ENCODE measurements at regions not wholly inside any gene's neighbourhood (a gene's known extent, or its start where the extent isn't known, plus 50 kb on each side); places are given as distances from the start of the nearest gene placed in this dataset.

- POLR2A ChIA-PET, result no interaction called here
Observed at GRCh38 chr4:38194047-38194602, 233.9 kb downstream of the PTTG2 start.

GRCh38 chr4:38195486-38195885 lies 235.3 kb downstream of the PTTG2 start:
- CTCF ChIA-PET, result no interaction called here
- no peaks in the 10 kb centered on the region for H3K9me3 Mint-ChIP-seq (ENCODE audit: insufficient read depth)
- H3K4me3 ChIP-seq (ENCODE audit: control extremely low read depth in 1 of 5, extremely low read depth in 1 of 5, insufficient read depth in 1 of 5, low read depth in 2 of 5, low read length in 4 of 5), result no peak overlapping the region

More at GRCh38 chr4:38194047-38194602, 233.9 kb downstream of the PTTG2 start:
- Histone ChIP-seq H3K27me3 (replicated peaks in 1 of 4; ENCODE audit: control extremely low read depth in 1 of 4, control insufficient read depth in 3 of 4, insufficient read depth in 4 of 4, low read length in 3 of 4) (peaks cover 0 to 5% (median 0%) of the 10 kb centered on the region in 4 experiments), H3K4me3 (ENCODE audit: control extremely low read depth in 1 of 5, extremely low read depth in 1 of 5, insufficient read depth in 1 of 5, low read depth in 2 of 5, low read length in 4 of 5) (no peak overlapping the region), H3K36me3 (replicated peaks in 1 of 2; ENCODE audit: control extremely low read depth in 1 of 2, control insufficient read depth in 1 of 2, extremely low read depth in 1 of 2, insufficient read depth in 2 of 2, low read length in 1 of 2) (no peaks in the 10 kb centered on the region), H3K4me2 (replicated peaks; ENCODE audit: low read depth, low read length, poor library complexity, severe bottlenecking) (no peak overlapping the region), H3K79me2 (ENCODE audit: control insufficient read depth, insufficient read depth, low read length) (no peaks in the 10 kb centered on the region), H3K4me1 (ENCODE audit: control insufficient read depth in 2 of 2, insufficient read depth in 2 of 2, low read length in 2 of 2) (no peaks in the 10 kb centered on the region), H3K9me3 (ENCODE audit: control extremely low read depth in 1 of 3, control insufficient read depth in 2 of 3, insufficient read depth in 1 of 3, low read length in 2 of 3) (peaks cover 0 to 4% (median 3%) of the 10 kb centered on the region in 3 donors), H3K27ac (ENCODE audit: low read length in 2 of 2) (no peak overlapping the region), H4K20me1 (ENCODE audit: control insufficient read depth, insufficient read depth, low read length, poor library complexity, severe bottlenecking) (no peaks in the 10 kb centered on the region), H2AFZ (ENCODE audit: insufficient read depth, low read depth, low read length, poor library complexity, severe bottlenecking) (no peak overlapping the region), H3K9ac (ENCODE audit: low read length) (no peak overlapping the region)
- 37% methylated on average over 2 of the region's 2 CpGs for WGBS (ENCODE audit: insufficient coverage)
- CTCF ChIA-PET, result interaction anchor here (1.0 to 2.5 kb wide), 3 partner anchors 14 to 481 kb away, joined by 3 to 9 read pairs (median 6); no protein-coding TSS in a partner anchor
- Mint-ChIP-seq H3K4me1 (no peaks in the 10 kb centered on the region), H3K27ac (no peak overlapping the region), H3K4me3 (no peak overlapping the region), H3K27me3 (peaks cover 17% of the 10 kb centered on the region), H3K9me3 (ENCODE audit: insufficient read depth) (no peaks in the 10 kb centered on the region)
- TF ChIP-seq, protein P1, sequence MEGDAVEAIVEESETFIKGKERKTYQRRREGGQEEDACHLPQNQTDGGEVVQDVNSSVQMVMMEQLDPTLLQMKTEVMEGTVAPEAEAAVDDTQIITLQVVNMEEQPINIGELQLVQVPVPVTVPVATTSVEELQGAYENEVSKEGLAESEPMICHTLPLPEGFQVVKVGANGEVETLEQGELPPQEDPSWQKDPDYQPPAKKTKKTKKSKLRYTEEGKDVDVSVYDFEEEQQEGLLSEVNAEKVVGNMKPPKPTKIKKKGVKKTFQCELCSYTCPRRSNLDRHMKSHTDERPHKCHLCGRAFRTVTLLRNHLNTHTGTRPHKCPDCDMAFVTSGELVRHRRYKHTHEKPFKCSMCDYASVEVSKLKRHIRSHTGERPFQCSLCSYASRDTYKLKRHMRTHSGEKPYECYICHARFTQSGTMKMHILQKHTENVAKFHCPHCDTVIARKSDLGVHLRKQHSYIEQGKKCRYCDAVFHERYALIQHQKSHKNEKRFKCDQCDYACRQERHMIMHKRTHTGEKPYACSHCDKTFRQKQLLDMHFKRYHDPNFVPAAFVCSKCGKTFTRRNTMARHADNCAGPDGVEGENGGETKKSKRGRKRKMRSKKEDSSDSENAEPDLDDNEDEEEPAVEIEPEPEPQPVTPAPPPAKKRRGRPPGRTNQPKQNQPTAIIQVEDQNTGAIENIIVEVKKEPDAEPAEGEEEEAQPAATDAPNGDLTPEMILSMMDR (IDR thresholded peaks at IDR 0.05), result no peak
- TF ChIP-seq EZH2 (IDR thresholded peaks at IDR 0.05; ENCODE audit: borderline replicate concordance, insufficient read depth, low read depth, low read length, poor library complexity, severe bottlenecking), result no peak
- intact Hi-C loops (cut with micrococcal nuclease), result no loop called here
- ATAC-seq (ENCODE audit: low read depth), result no peak
- no peak for DNase-seq

More at GRCh38 chr4:38195486-38195885, 235.3 kb downstream of the PTTG2 start:
- 77% methylated on average over 3 of the region's 3 CpGs for WGBS (ENCODE audit: insufficient coverage)
- ATAC-seq (ENCODE audit: low read depth) (no peak), DNase-seq (no peak)
- Histone ChIP-seq H3K27ac (ENCODE audit: low read length in 2 of 2) (no peak overlapping the region), H2AFZ (ENCODE audit: insufficient read depth, low read depth, low read length, poor library complexity, severe bottlenecking) (no peak overlapping the region), H3K9me3 (ENCODE audit: control extremely low read depth in 1 of 3, control insufficient read depth in 2 of 3, insufficient read depth in 1 of 3, low read length in 2 of 3) (peaks cover 0 to 4% (median 3%) of the 10 kb centered on the region in 3 donors), H3K4me1 (ENCODE audit: control insufficient read depth in 2 of 2, insufficient read depth in 2 of 2, low read length in 2 of 2) (no peaks in the 10 kb centered on the region), H3K36me3 (replicated peaks in 1 of 2; ENCODE audit: control extremely low read depth in 1 of 2, control insufficient read depth in 1 of 2, extremely low read depth in 1 of 2, insufficient read depth in 2 of 2, low read length in 1 of 2) (no peaks in the 10 kb centered on the region), H3K79me2 (ENCODE audit: control insufficient read depth, insufficient read depth, low read length) (no peaks in the 10 kb centered on the region), H3K4me2 (replicated peaks; ENCODE audit: low read depth, low read length, poor library complexity, severe bottlenecking) (no peak overlapping the region), H4K20me1 (ENCODE audit: control insufficient read depth, insufficient read depth, low read length, poor library complexity, severe bottlenecking) (no peaks in the 10 kb centered on the region), H3K27me3 (replicated peaks in 1 of 4; ENCODE audit: control extremely low read depth in 1 of 4, control insufficient read depth in 3 of 4, insufficient read depth in 4 of 4, low read length in 3 of 4) (peaks cover 0 to 5% (median 0%) of the 10 kb centered on the region in 4 experiments), H3K9ac (ENCODE audit: low read length) (no peak overlapping the region)
- TF ChIP-seq, protein P1 (IDR thresholded peaks at IDR 0.05), result no peak
- TF ChIP-seq EZH2 (IDR thresholded peaks at IDR 0.05; ENCODE audit: borderline replicate concordance, insufficient read depth, low read depth, low read length, poor library complexity, severe bottlenecking), result no peak
- POLR2A ChIA-PET, result no interaction called here
- H3K4me1 Mint-ChIP-seq, result no peaks in the 10 kb centered on the region
- intact Hi-C loops (cut with micrococcal nuclease), result no loop called here
- H3K27ac Mint-ChIP-seq, result no peak overlapping the region
- H3K4me3 Mint-ChIP-seq, result no peak overlapping the region
- H3K27me3 Mint-ChIP-seq, result peaks cover 17% of the 10 kb centered on the region

All from B cell (primary cell).